Prostate gland (tissue), 2 donors: ENCODE measurements at regions not wholly inside any gene's neighbourhood (a gene's known extent, or its start where the extent isn't known, plus 50 kb on each side); places are given as distances from the start of the nearest gene placed in this dataset.

Experiments
- DNase-seq: peaks from one replicate; pipeline ENCODE4 v3.0.0-alpha.2; 2019; ENCODE audit warnings: low spot score
- H3K27ac ChIP-seq, 2 donors: fragments of 200-600 bp; sonication (generic); 2 replicates each; pipeline ENCODE4 v1.5.1; 2017 to 2019
- H3K27me3 ChIP-seq: fragments of 200-600 bp; sonication (generic); replicated peaks from 2 replicates; pipeline ENCODE4 v1.5.1; 2019; ENCODE audit not compliant: insufficient read depth
- H3K36me3 ChIP-seq, 2 donors: fragments of 200-600 bp; sonication (generic); 1 replicate in 1 of 2; 2 replicates in 1 of 2; pipeline versions ENCODE4 v1.5.1 to v1.8.1; 2017 to 2019
- H3K4me1 ChIP-seq: fragments of 200-600 bp; sonication (generic); replicated peaks from 2 replicates; pipeline ENCODE4 v1.5.1; 2019
- H3K4me3 ChIP-seq, 2 donors: fragments of 200-600 bp; sonication (generic); 2 replicates each; pipeline ENCODE4 v1.5.1; 2017 to 2019
- H3K9me3 ChIP-seq: fragments of 200-600 bp; sonication (generic); 2 replicates; pipeline ENCODE4 v1.5.1; 2017
- POLR2A ChIP-seq: fragments of 450-650 bp; IDR thresholded peaks from one replicate; pipeline ENCODE4 v1.6.1; 2016; ENCODE audit warnings: antibody characterized with exemption, mild to moderate bottlenecking
- POLR2AphosphoS5 ChIP-seq: sonication (generic); formaldehyde crosslinking; IDR thresholded peaks from one replicate; pipeline ENCODE4 v1.6.1; 2017; ENCODE audit warnings: antibody characterized with exemption
- WGBS: methylation state at CpG from one replicate; pipeline ENCODE4 v1.1.5; 2018; 5-methylcytosine and 5-hydroxymethylcytosine counted together
- intact Hi-C: fragments of 100-400 bp; cut with DNase I; formaldehyde crosslinking; loops from one replicate; pipeline ENCODE4 v1.14.2; 2022
- TF ChIP-seq, protein P1 (sequence below), 4 experiments: fragments of 200-600 bp in 2 of 4; fragments of 450-650 bp in 2 of 4; sonication (generic) in 2 of 4; IDR thresholded peaks; 1 replicate in 3 of 4; 2 replicates in 1 of 4; pipeline ENCODE4 v1.5.1; 2016 to 2019; ENCODE audit warnings: antibody characterized with exemption in 4 of 4, mild to moderate bottlenecking in 2 of 4, moderate library complexity in 2 of 4

DNA sequence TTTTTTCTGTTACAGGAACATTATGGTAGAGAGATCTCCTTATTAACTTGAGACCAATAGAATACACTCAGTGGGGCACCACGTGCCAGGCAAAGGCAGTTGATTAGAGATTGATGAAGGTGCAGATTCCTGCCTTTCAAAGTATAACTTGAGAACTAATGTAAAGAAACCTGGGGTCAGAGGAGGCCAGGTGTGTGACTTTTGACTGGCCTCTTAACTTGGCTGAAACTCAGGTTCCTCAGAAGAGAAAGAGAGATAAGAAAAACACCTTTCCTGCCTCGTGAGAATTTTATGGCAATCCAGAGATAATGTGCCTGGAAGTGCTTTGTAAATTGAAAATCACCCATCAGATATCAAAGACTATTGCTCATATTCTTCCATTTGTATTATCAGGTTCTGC, 110.7 kb upstream of the GZMB start:
- no peak overlapping the region for H3K4me3 ChIP-seq
- no peaks in the 10 kb centered on the region for H3K27me3 ChIP-seq
- WGBS: 28% methylated on average over 2 of the region's 2 CpGs
- H3K4me1 ChIP-seq: no peaks in the 10 kb centered on the region
- no peaks in the 10 kb centered on the region for H3K36me3 ChIP-seq
- intact Hi-C loops: no loop called here
- no peak overlapping the region for H3K27ac ChIP-seq
- H3K9me3 ChIP-seq: no peaks in the 10 kb centered on the region
- no peak for DNase-seq
- TF ChIP-seq, protein P1, sequence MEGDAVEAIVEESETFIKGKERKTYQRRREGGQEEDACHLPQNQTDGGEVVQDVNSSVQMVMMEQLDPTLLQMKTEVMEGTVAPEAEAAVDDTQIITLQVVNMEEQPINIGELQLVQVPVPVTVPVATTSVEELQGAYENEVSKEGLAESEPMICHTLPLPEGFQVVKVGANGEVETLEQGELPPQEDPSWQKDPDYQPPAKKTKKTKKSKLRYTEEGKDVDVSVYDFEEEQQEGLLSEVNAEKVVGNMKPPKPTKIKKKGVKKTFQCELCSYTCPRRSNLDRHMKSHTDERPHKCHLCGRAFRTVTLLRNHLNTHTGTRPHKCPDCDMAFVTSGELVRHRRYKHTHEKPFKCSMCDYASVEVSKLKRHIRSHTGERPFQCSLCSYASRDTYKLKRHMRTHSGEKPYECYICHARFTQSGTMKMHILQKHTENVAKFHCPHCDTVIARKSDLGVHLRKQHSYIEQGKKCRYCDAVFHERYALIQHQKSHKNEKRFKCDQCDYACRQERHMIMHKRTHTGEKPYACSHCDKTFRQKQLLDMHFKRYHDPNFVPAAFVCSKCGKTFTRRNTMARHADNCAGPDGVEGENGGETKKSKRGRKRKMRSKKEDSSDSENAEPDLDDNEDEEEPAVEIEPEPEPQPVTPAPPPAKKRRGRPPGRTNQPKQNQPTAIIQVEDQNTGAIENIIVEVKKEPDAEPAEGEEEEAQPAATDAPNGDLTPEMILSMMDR (IDR thresholded peaks at IDR 0.05): no peak
- TF ChIP-seq POLR2AphosphoS5: no peak

DNA sequence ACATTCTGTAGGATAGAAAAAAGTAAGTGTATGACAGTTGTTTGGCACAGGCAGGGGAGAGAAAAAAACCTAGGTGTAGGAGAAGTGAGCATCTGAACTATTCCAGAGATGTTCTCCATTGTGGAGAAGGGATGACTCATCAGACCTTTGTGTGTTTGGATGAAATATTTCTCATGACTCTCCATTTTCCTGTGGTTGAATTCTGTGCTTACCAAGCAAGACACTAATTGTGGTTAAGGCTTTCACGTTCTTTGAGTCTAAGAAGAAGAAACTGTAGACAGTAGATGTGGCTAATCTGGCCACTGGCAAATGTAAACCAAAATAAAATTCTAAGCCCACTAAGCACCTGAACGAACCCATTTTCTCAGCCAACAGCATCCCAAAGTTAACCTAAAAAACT, 107.9 kb upstream of the GZMB start:
- H3K4me1 ChIP-seq: no peaks in the 10 kb centered on the region
- 76% methylated on average over 2 of the region's 2 CpGs for WGBS
- no peaks in the 10 kb centered on the region for H3K9me3 ChIP-seq
- no peak overlapping the region for H3K27ac ChIP-seq
- intact Hi-C loops: no loop called here
- H3K27me3 ChIP-seq: no peaks in the 10 kb centered on the region
- no peak for DNase-seq
- no peaks in the 10 kb centered on the region for H3K36me3 ChIP-seq
- no peak for TF ChIP-seq POLR2AphosphoS5
- no peak for TF ChIP-seq POLR2A
- TF ChIP-seq, protein P1 (IDR thresholded peaks at IDR 0.05): no peak
- H3K4me3 ChIP-seq: no peak overlapping the region

DNA sequence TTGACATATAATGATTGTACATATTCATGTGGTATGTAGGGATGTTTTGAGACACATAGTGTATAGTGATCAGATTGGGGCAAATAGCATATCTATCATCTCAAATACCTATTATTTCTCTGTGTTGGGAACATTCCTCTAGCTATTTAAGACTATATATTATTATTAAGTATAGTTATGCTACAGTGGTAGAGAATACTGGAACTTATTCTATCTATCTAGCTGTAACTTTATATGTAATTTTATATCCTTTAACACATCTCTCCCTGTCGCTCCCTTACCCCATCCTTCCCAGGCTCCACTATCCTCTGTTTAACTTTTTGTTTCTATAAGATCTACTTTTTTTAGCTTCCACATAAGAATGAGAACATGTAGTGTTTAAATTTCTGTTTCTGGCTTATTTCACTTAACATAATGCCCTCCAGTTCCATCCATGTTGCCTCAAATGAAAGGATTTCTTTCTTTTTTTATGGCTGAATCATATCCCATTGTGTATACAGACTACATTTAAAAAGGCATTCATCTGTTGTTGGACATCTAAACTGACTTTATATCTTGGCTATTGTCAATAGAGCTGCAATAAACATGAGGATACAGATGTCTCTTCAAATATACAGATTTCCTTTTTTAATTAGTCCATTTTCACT, 102.1 kb upstream of the GZMB start:
- DNase-seq: no peak
- no peaks in the 10 kb centered on the region for H3K27me3 ChIP-seq
- no peaks in the 10 kb centered on the region for H3K9me3 ChIP-seq
- TF ChIP-seq POLR2AphosphoS5 (no peak), POLR2A (no peak)
- TF ChIP-seq, protein P1 (IDR thresholded peaks at IDR 0.05): no peak
- intact Hi-C loops: loop anchor here (5.0 to 10.0 kb wide), 3 partner anchors 69 to 396 kb away; no protein-coding TSS in a partner anchor
- no peaks in the 10 kb centered on the region for H3K4me1 ChIP-seq
- H3K4me3 ChIP-seq: no peak overlapping the region
- H3K36me3 ChIP-seq: no peaks in the 10 kb centered on the region
- no peak overlapping the region for H3K27ac ChIP-seq
- 85% methylated on average over 1 of the region's 1 CpG for WGBS

DNA sequence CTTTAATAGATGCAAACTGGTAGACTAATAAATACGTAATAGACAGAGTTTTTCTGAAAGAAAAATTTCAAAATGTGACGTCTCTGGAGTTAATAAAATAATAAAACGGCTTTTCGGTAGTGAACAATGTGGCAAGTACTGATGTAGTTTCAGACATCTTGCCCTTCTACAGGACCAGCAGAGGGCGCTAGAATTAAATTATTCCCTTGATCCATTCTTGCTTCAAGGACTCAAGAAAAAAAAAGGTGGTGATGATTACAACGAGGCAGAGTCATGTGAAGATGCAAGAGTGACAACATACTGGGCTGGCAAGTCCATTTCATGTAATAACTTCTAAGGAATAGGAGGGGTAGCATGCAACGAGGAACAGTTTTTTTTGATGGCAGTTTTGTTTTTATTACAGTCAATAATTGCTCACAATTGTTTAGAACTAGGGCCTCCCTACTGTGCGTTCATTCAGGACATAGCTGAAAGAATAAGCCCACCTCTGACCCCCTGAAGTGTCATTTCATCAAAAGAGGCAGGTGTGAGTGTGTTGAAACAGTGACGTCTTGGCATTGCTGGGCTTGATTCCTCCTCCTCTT, 101.0 kb upstream of the GZMB start:
- no peaks in the 10 kb centered on the region for H3K36me3 ChIP-seq
- TF ChIP-seq POLR2AphosphoS5 (peak; percentile 42), POLR2A (no peak)
- TF ChIP-seq, protein P1 (IDR thresholded peaks at IDR 0.05): peak; percentile 59 to 84 (median 78)
- WGBS: 17% methylated on average over 9 of the region's 9 CpGs
- peak; percentile 71 for DNase-seq
- H3K27ac ChIP-seq: no peak overlapping the region
- intact Hi-C loops: loop anchor here (5.0 to 10.0 kb wide), 3 partner anchors 70 to 397 kb away; no protein-coding TSS in a partner anchor
- no peak overlapping the region for H3K4me3 ChIP-seq
- no peaks in the 10 kb centered on the region for H3K27me3 ChIP-seq
- no peaks in the 10 kb centered on the region for H3K9me3 ChIP-seq
- no peaks in the 10 kb centered on the region for H3K4me1 ChIP-seq

DNA sequence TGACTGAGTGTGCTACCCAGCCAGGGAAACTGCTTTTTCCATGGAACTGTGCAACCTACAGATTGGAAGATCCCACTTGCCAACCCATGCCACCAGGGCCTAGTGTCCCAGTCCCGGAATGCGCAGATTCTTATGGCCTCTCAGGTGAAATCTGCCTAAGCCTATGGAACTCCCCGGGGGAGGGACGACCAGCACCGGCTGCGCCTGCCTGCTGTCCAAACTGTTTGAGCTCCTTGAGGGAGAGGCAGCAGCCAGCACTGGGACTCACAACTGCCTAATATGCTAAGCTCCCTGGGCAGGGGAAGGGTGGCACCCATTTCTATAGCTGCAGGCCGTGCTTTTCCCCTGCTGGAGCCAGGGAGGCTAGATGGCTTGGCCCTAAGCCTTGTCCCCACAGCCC, 92.5 kb upstream of the GZMB start:
- intact Hi-C loops: no loop called here
- no peak overlapping the region for H3K4me3 ChIP-seq
- TF ChIP-seq, protein P1 (IDR thresholded peaks at IDR 0.05): no peak
- TF ChIP-seq POLR2A (no peak), POLR2AphosphoS5 (no peak)
- no peaks in the 10 kb centered on the region for H3K27me3 ChIP-seq
- no peaks in the 10 kb centered on the region for H3K9me3 ChIP-seq
- DNase-seq: no peak
- no peaks in the 10 kb centered on the region for H3K36me3 ChIP-seq
- no peak overlapping the region for H3K27ac ChIP-seq
- H3K4me1 ChIP-seq: no peaks in the 10 kb centered on the region
- WGBS: 81% methylated on average over 7 of the region's 7 CpGs
